HG02943 (cell line): ENCODE measurements at regions not wholly inside any gene's neighbourhood (a gene's known extent, or its start where the extent isn't known, plus 50 kb on each side); places are given as distances from the start of the nearest gene placed in this dataset.

Experiments
- ATAC-seq: cut with Tn5 transposase; IDR thresholded peaks from one replicate; pipeline ENCODE4 v1.9.1; 2021; ENCODE audit warnings: mild to moderate bottlenecking, low read depth, moderate library complexity; ENCODE audit not compliant: unreplicated experiment

GRCh38 chr1:59045137-59045536 lies 251.8 kb upstream of the FGGY start:
- no peak for ATAC-seq

- no peak for ATAC-seq
Observed at GRCh38 chr1:59045636-59046035, 251.3 kb upstream of the FGGY start.

- ATAC-seq, result no peak
Observed at GRCh38 chr1:59046134-59046533, 250.8 kb upstream of the FGGY start.

- no peak for ATAC-seq
Observed at GRCh38 chr1:59046730-59047157, 250.2 kb upstream of the FGGY start.

- ATAC-seq, result no peak
Observed at GRCh38 chr1:59051007-59051406, 245.9 kb upstream of the FGGY start.

- ATAC-seq, result no peak
Observed at GRCh38 chr1:59052166-59052590, 244.7 kb upstream of the FGGY start.

- ATAC-seq, result no peak
Observed at GRCh38 chr1:59054172-59054571, 242.7 kb upstream of the FGGY start.

GRCh38 chr1:59055908-59056719 lies 240.8 kb upstream of the FGGY start:
- no peak for ATAC-seq

GRCh38 chr1:59057211-59057694 lies 239.6 kb upstream of the FGGY start:
- ATAC-seq, result no peak

- no peak for ATAC-seq
Observed at GRCh38 chr1:59057796-59058195, 239.1 kb upstream of the FGGY start.

- no peak for ATAC-seq
Observed at GRCh38 chr1:59058665-59059439, 238.0 kb upstream of the FGGY start.

GRCh38 chr1:59061876-59062275 lies 235.0 kb upstream of the FGGY start:
- no peak for ATAC-seq

- ATAC-seq, result no peak
Observed at GRCh38 chr1:59062743-59063142, 234.2 kb upstream of the FGGY start.

GRCh38 chr1:59063501-59063900 lies 233.4 kb upstream of the FGGY start:
- no peak for ATAC-seq

- no peak for ATAC-seq
Observed at GRCh38 chr1:59064592-59064991, 232.3 kb upstream of the FGGY start.

- no peak for ATAC-seq
Observed at GRCh38 chr1:59066236-59066635, 230.7 kb upstream of the FGGY start.

GRCh38 chr1:59070610-59071009 lies 226.3 kb upstream of the FGGY start:
- ATAC-seq, result no peak

GRCh38 chr1:59071289-59071688 lies 225.6 kb upstream of the FGGY start:
- ATAC-seq, result no peak

GRCh38 chr1:59071876-59072582 lies 224.9 kb upstream of the FGGY start:
- no peak for ATAC-seq

GRCh38 chr1:59072583-59072947 lies 224.3 kb upstream of the FGGY start:
- ATAC-seq, result no peak

- no peak for ATAC-seq
Observed at GRCh38 chr1:59074598-59074997, 222.3 kb upstream of the FGGY start.
